Fibroblast of pulmonary artery (primary cell): ENCODE measurements at regions not wholly inside any gene's neighbourhood (a gene's known extent, or its start where the extent isn't known, plus 50 kb on each side); places are given as distances from the start of the nearest gene placed in this dataset.

Source experiments
- DNase-seq: peaks from one replicate; pipeline ENCODE4 v3.0.0-alpha.2; 2010; ENCODE audit warnings: low read depth
- H3K4me3 ChIP-seq: replicated peaks from 2 replicates; pipeline ENCODE4 v1.5.1; 2011; ENCODE audit warnings: low read depth, mild to moderate bottlenecking, control low read depth, low read length, moderate library complexity
- TF ChIP-seq, protein P1 (sequence below): IDR thresholded peaks from 2 replicates; pipeline ENCODE4 v1.5.1; 2011; ENCODE audit warnings: mild to moderate bottlenecking, control low read depth, low read length, inconsistent platforms; ENCODE audit errors: missing control alignments

DNA sequence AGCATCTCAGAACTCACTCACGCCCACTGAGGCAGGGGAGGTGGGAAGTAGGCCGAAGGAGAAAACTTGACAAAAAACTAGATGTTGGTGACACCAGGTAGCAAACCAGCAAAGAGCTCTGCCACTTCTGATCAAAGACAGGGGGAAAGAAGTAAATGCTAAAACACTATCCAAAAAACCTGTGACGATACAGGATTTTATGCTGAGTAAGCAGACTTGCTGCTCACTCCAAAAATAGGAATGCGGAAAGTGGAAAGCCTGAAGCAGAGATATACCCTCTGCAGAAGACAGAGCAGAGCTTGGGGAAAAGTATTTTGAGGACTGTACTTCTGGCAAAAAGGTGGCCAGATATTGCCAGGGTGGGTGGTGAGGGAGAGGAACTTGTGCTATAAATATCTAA, 73.3 kb upstream of the YPEL5 start:
- TF ChIP-seq, protein P1, sequence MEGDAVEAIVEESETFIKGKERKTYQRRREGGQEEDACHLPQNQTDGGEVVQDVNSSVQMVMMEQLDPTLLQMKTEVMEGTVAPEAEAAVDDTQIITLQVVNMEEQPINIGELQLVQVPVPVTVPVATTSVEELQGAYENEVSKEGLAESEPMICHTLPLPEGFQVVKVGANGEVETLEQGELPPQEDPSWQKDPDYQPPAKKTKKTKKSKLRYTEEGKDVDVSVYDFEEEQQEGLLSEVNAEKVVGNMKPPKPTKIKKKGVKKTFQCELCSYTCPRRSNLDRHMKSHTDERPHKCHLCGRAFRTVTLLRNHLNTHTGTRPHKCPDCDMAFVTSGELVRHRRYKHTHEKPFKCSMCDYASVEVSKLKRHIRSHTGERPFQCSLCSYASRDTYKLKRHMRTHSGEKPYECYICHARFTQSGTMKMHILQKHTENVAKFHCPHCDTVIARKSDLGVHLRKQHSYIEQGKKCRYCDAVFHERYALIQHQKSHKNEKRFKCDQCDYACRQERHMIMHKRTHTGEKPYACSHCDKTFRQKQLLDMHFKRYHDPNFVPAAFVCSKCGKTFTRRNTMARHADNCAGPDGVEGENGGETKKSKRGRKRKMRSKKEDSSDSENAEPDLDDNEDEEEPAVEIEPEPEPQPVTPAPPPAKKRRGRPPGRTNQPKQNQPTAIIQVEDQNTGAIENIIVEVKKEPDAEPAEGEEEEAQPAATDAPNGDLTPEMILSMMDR, result no peak
- no peak overlapping the region for H3K4me3 ChIP-seq
- no peak for DNase-seq

DNA sequence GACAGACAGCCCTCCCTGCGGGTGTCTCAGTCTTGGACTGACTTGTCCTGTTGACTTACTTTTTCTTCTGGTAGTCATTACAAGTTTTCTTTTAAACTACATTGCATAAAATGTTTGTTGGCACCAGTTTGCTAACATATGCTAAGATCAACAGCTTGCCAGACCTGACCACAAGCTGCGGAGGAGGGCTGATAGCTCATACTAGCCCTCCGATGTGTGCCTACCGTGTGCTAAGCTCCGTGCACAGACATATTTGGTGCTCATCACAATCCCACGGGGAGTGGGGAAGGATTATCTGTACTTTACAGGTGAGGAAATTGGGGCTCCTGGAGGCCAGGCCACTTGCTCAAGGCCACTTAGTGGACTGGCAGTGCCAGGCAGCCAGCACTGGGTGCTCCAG, 72.8 kb upstream of the YPEL5 start:
- no peak overlapping the region for H3K4me3 ChIP-seq
- TF ChIP-seq, protein P1, result no peak
- DNase-seq, result peak; percentile 33

DNA sequence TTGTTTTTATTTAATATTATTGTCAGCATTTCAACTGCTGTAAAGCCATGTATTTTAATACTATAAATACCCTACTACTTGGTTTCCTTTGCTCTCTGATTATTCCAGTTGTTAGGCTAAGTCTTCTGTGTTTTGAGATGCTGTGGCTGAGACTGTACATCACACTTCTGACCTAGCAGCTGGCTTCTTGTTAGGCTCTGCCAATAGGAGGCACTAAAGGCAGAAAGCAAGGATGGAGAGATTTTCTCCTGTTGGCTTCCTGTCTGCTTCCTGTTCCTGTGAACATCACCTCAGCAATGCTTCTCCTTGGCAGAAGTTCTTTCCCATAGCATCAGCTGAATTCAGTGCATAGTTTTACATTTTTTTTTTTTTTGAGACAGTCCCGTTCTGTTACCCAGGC, 68.3 kb upstream of the YPEL5 start:
- no peak overlapping the region for H3K4me3 ChIP-seq
- TF ChIP-seq, protein P1, result no peak
- peak; percentile 3 for DNase-seq

DNA sequence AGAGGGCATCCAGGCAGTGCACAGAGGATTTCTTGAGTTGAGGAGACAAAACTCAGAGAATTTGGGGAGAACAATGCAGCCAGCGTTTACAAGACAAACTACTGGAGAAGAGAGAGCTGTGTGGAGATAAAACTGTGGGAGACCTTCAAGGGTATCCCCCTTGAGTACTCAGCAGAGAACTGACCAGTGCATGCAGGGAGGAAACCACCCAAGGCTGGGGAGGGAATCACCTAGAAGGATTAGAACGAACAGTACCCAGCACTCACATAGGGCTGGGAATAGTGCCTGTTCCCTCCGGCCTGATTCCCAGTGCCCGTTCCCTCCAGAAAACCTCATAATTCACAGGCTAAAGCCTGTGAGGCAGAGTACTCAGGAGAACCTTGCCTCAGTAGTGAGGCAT, 61.9 kb upstream of the YPEL5 start:
- TF ChIP-seq, protein P1, result no peak
- DNase-seq, result no peak
- no peak overlapping the region for H3K4me3 ChIP-seq

DNA sequence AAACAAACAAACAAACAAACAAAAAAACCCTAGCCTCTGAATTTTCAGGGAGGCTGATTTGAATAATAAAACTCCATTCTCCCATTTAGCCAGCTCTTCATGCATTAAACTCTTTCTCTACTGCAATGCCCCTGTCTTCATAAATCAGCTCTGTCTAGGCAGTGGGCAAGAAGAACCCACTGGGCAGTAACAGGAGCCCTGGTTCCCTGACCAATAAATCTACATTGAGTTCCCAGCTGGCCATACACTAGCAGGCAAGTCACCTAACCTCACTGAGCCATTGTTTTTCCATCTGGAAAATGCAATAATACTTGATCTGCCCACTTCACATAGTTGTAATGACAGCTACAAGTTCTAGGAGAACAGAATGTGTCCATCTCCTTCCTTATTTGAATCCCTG, 57.6 kb upstream of the YPEL5 start:
- H3K4me3 ChIP-seq, result no peak overlapping the region
- TF ChIP-seq, protein P1, result no peak
- DNase-seq, result no peak

DNA sequence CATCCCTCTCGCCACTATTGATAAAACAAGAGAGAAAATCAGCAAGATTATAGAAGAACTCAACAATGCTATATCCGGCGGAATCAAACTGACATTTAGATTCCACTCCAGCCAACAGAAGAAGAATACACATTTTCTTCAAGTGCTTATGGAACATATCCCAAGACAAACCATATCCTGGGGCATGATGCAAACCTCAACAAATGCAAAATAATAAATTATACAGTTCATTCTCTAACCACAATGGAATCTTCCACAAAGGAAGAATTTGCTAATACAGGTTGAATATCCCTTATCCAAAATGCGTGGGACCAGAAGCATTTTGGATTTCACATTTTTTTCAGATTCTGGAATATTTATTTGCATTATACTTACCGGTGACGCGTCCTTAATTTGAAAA, 51.4 kb upstream of the YPEL5 start:
- DNase-seq, result no peak
- no peak overlapping the region for H3K4me3 ChIP-seq
- TF ChIP-seq, protein P1, result no peak

DNA sequence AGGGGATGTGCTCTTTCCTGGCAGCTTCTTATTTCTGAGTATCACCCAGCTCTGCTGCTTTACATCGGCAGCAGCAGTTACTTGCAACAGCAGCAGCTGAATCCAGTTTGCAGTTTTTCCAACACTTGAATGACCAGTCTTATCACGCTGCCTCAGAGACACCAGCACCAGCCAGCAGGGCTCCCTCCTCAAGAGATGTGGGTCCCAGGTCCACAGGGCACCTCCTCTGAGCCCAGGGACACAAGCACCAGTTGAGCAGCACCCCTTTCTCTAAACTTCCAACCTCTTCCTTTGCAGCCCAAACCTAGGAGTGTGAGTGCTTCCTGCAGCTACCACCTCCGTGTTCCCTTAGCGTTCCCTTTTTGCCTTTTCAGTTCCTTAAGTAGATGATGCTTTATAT, 50.4 kb upstream of the YPEL5 start:
- TF ChIP-seq, protein P1, result no peak
- no peak for DNase-seq

More for the DNA sequence above, 50.4 kb upstream of the YPEL5 start:
- H3K4me3 ChIP-seq, result no peak overlapping the region
